ENCODE measurements at regions not wholly inside any gene's neighbourhood (a gene's known extent, or its start where the extent isn't known, plus 50 kb on each side); places are given as distances from the start of the nearest gene placed in this dataset.

- WGBS (ENCODE audit: insufficient coverage, low coverage, low lambda C conversion rate, missing lambda C conversion rate) = 25% methylated on average over 3 of the region's 3 CpGs
- Histone ChIP-seq H3K36me3 (no peaks in the 10 kb centered on the region), H3K4me3 (no peak overlapping the region), H3K27me3 (no peaks in the 10 kb centered on the region), H3K4me1 (no peaks in the 10 kb centered on the region), H3K9me3 (no peaks in the 10 kb centered on the region), H3K27ac (no peak overlapping the region)
- DNase-seq = no peak
- peak; percentile 51 to 83 (median 74) for ATAC-seq
- TF ChIP-seq POLR2A (IDR thresholded peaks at IDR 0.05) (no peak), CTCF (IDR thresholded peaks at IDR 0.05) (no peak)
- intact Hi-C loops (cut with DNase I) = no loop called here
Observed at GRCh38 chr7:41633690-41634089, 69.2 kb downstream of the INHBA start.

GRCh38 chr7:41630741-41631140, 72.1 kb downstream of the INHBA start:
- 51% methylated on average over 4 of the region's 4 CpGs for WGBS (ENCODE audit: insufficient coverage, low coverage, low lambda C conversion rate, missing lambda C conversion rate)
- no peak overlapping the region for H3K4me3 ChIP-seq
- no peak for ATAC-seq
- intact Hi-C loops (cut with DNase I) = no loop called here
- H3K27me3 ChIP-seq = no peaks in the 10 kb centered on the region
- TF ChIP-seq POLR2A (IDR thresholded peaks at IDR 0.05) (no peak), CTCF (IDR thresholded peaks at IDR 0.05) (no peak)
- H3K27ac ChIP-seq = no peak overlapping the region
- H3K4me1 ChIP-seq = no peaks in the 10 kb centered on the region
- DNase-seq = no peak
- H3K36me3 ChIP-seq = no peaks in the 10 kb centered on the region
- H3K9me3 ChIP-seq = no peaks in the 10 kb centered on the region

GRCh38 chr7:41629711-41630111, 73.2 kb downstream of the INHBA start:
- TF ChIP-seq CTCF (IDR thresholded peaks at IDR 0.05) = no peak
- no peak for TF ChIP-seq POLR2A (IDR thresholded peaks at IDR 0.05)
- DNase-seq (no peak), ATAC-seq (no peak)
- H3K27ac ChIP-seq = no peak overlapping the region
- intact Hi-C loops (cut with DNase I) = no loop called here
- H3K4me1 ChIP-seq = no peaks in the 10 kb centered on the region
- H3K9me3 ChIP-seq = no peaks in the 10 kb centered on the region
- no peak overlapping the region for H3K4me3 ChIP-seq
- no peaks in the 10 kb centered on the region for H3K36me3 ChIP-seq
- no peaks in the 10 kb centered on the region for H3K27me3 ChIP-seq
- 74% methylated on average over 1 of the region's 1 CpG for WGBS (ENCODE audit: insufficient coverage, low coverage, low lambda C conversion rate, missing lambda C conversion rate)

- DNase-seq (no peak), ATAC-seq (no peak)
- H3K4me3 ChIP-seq = no peak overlapping the region
- H3K9me3 ChIP-seq = no peaks in the 10 kb centered on the region
- WGBS (ENCODE audit: insufficient coverage, low coverage, low lambda C conversion rate, missing lambda C conversion rate) = 56% methylated on average over 3 of the region's 3 CpGs
- H3K27me3 ChIP-seq = no peaks in the 10 kb centered on the region
- H3K36me3 ChIP-seq = no peaks in the 10 kb centered on the region
- intact Hi-C loops (cut with DNase I) = no loop called here
- H3K4me1 ChIP-seq = no peaks in the 10 kb centered on the region
- TF ChIP-seq CTCF (IDR thresholded peaks at IDR 0.05) (no peak), POLR2A (IDR thresholded peaks at IDR 0.05) (no peak)
- no peak overlapping the region for H3K27ac ChIP-seq
Observed at GRCh38 chr7:41628901-41629300, 74.0 kb downstream of the INHBA start.

GRCh38 chr7:41627645-41628298, 75.1 kb downstream of the INHBA start:
- ATAC-seq (no peak), DNase-seq (no peak)
- intact Hi-C loops (cut with DNase I) = no loop called here
- 72% methylated on average over 8 of the region's 8 CpGs for WGBS (ENCODE audit: insufficient coverage, low coverage, low lambda C conversion rate, missing lambda C conversion rate)
- H3K9me3 ChIP-seq = no peaks in the 10 kb centered on the region
- no peaks in the 10 kb centered on the region for H3K36me3 ChIP-seq
- no peaks in the 10 kb centered on the region for H3K4me1 ChIP-seq
- H3K27me3 ChIP-seq = no peaks in the 10 kb centered on the region
- H3K4me3 ChIP-seq = no peak overlapping the region
- H3K27ac ChIP-seq = no peak overlapping the region
- TF ChIP-seq POLR2A (IDR thresholded peaks at IDR 0.05) = no peak
- no peak for TF ChIP-seq CTCF (IDR thresholded peaks at IDR 0.05)

Data from right lobe of liver (tissue), 6 donors.